ENCODE measurements at regions not wholly inside any gene's neighbourhood (a gene's known extent, or its start where the extent isn't known, plus 50 kb on each side); places are given as distances from the start of the nearest gene placed in this dataset.

GRCh38 chr12:41762691-41763090 lies 382.0 kb downstream of the GXYLT1 start:
- no peak for TF ChIP-seq POLR2AphosphoS5 (IDR thresholded peaks at IDR 0.05)
- no peak for TF ChIP-seq POLR2A (IDR thresholded peaks at IDR 0.05)
- no peak for TF ChIP-seq CTCF (IDR thresholded peaks at IDR 0.05)
